ENCODE measurements at regions not wholly inside any gene's neighbourhood (a gene's known extent, or its start where the extent isn't known, plus 50 kb on each side); places are given as distances from the start of the nearest gene placed in this dataset.

- TF ChIP-seq CHD7 (IDR thresholded peaks at IDR 0.05; ENCODE audit: insufficient replicate concordance, low read length) (peak; percentile 91), NANOG (IDR thresholded peaks at IDR 0.05; ENCODE audit: insufficient read depth, low read depth, low read length, poor library complexity, severe bottlenecking) (peak; percentile 72), RFX5 (IDR thresholded peaks at IDR 0.05; ENCODE audit: borderline replicate concordance, low read depth, low read length) (no peak), SAP30 (IDR thresholded peaks at IDR 0.05; ENCODE audit: insufficient read depth, insufficient replicate concordance, low read length) (no peak)
These were observed 187.6 kb upstream of the CNTN6 start (continued) for GRCh38 chr3:905217-905616.

Measured in H1 (cell line).